Ovary (tissue), 3 donors: ENCODE measurements at regions not wholly inside any gene's neighbourhood (a gene's known extent, or its start where the extent isn't known, plus 50 kb on each side); places are given as distances from the start of the nearest gene placed in this dataset.

Source experiments
- EP300 ChIP-seq: sonication (generic); formaldehyde crosslinking; IDR thresholded peaks from one replicate; pipeline ENCODE4 v1.6.1; 2017; ENCODE audit warnings: antibody characterized with exemption
- POLR2A ChIP-seq: fragments of 450-650 bp; IDR thresholded peaks from one replicate; pipeline ENCODE4 v1.6.1; 2017; ENCODE audit warnings: antibody characterized with exemption, mild to moderate bottlenecking, moderate library complexity
- TF ChIP-seq, protein P1 (sequence below), 3 donors: fragments of 450-650 bp in 2 of 3; fragments of 200-600 bp in 1 of 3; IDR thresholded peaks; one replicate each; pipeline versions ENCODE4 v1.5.1 to v1.8.0; 2016 to 2022; ENCODE audit warnings: antibody characterized with exemption in 3 of 3, mild to moderate bottlenecking in 1 of 3
- donor health status: DM: no; HTN: no; CAD: no.

DNA sequence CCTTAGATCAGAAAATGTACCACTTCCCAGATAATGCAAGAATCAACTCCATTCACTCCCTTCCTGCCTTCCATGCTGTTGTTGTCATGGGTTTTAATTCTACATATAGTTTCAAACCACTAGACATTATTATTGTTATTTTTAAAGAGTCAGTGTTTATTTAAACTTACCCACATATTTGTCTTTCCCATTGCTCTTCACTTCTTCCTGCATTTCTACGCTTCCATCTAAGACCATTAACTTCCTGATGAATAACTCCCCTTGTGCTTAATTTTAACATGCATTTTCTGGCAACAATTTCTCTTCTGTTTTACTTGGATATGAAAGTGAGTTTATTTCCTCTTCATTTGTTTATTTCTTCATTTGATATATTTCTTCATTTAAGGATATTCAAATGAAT lies 127.1 kb upstream of the FHIT start:
- TF ChIP-seq, protein P1, sequence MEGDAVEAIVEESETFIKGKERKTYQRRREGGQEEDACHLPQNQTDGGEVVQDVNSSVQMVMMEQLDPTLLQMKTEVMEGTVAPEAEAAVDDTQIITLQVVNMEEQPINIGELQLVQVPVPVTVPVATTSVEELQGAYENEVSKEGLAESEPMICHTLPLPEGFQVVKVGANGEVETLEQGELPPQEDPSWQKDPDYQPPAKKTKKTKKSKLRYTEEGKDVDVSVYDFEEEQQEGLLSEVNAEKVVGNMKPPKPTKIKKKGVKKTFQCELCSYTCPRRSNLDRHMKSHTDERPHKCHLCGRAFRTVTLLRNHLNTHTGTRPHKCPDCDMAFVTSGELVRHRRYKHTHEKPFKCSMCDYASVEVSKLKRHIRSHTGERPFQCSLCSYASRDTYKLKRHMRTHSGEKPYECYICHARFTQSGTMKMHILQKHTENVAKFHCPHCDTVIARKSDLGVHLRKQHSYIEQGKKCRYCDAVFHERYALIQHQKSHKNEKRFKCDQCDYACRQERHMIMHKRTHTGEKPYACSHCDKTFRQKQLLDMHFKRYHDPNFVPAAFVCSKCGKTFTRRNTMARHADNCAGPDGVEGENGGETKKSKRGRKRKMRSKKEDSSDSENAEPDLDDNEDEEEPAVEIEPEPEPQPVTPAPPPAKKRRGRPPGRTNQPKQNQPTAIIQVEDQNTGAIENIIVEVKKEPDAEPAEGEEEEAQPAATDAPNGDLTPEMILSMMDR (IDR thresholded peaks at IDR 0.05) = no peak
- TF ChIP-seq EP300 (no peak), POLR2A (no peak)
